Kidney epithelial cell (primary cell): ENCODE measurements at regions not wholly inside any gene's neighbourhood (a gene's known extent, or its start where the extent isn't known, plus 50 kb on each side); places are given as distances from the start of the nearest gene placed in this dataset.

Source experiments
- DNase-seq: peaks from one replicate; pipeline ENCODE4 v3.0.0-alpha.2; 2010; ENCODE audit warnings: low read depth
- H3K27me3 ChIP-seq: 2 replicates; pipeline ENCODE4 v1.6.0; 2011; ENCODE audit warnings: low read length; ENCODE audit not compliant: control insufficient read depth, insufficient read depth
- H3K36me3 ChIP-seq: 2 replicates; pipeline ENCODE4 v1.5.1; 2011; ENCODE audit warnings: low read length; ENCODE audit not compliant: control insufficient read depth, insufficient read depth
- H3K4me3 ChIP-seq: 2 replicates; pipeline ENCODE4 v1.5.1; 2011; ENCODE audit warnings: low read depth, mild to moderate bottlenecking, control low read depth, low read length
- CTCF ChIP-seq: IDR thresholded peaks from 2 replicates; pipeline ENCODE4 v1.5.1; 2011; ENCODE audit warnings: mild to moderate bottlenecking, moderate library complexity, low read length, control low read depth, inconsistent platforms; ENCODE audit not compliant: insufficient read depth, poor library complexity, severe bottlenecking

- DNase-seq, result no peak
- H3K4me3 ChIP-seq, result no peak overlapping the region
- no peaks in the 10 kb centered on the region for H3K27me3 ChIP-seq
- no peak for TF ChIP-seq CTCF
- H3K36me3 ChIP-seq, result no peaks in the 10 kb centered on the region
These were observed 137.2 kb upstream of the LSM8 start for GRCh38 chr7:118046801-118047200.

GRCh38 chr7:118052336-118052735 lies 131.6 kb upstream of the LSM8 start:
- TF ChIP-seq CTCF, result no peak
- Histone ChIP-seq H3K27me3 (no peaks in the 10 kb centered on the region), H3K36me3 (no peaks in the 10 kb centered on the region), H3K4me3 (no peak overlapping the region)
- no peak for DNase-seq

DNA sequence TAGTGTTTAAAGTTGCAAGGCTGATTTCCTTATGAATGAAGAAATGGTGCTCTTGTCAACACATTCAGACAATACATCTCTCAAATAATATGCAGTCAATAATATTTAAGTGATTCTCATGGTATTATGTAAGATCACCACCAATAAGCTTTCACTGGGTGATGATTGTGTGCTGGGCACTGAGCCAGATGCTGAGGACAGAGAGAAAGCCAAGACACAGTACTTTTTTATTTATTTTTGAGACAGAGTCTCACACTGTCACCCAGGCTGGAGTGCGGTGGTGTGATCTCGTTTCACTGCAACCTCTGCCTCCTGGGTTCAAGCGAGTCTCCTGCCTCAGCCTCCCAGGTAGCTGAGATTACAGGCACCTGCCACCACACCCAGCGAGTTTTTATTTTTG lies 130.6 kb upstream of the LSM8 start:
- Histone ChIP-seq H3K4me3 (no peak overlapping the region), H3K36me3 (no peaks in the 10 kb centered on the region), H3K27me3 (no peaks in the 10 kb centered on the region)
- no peak for DNase-seq
- no peak for TF ChIP-seq CTCF

DNA sequence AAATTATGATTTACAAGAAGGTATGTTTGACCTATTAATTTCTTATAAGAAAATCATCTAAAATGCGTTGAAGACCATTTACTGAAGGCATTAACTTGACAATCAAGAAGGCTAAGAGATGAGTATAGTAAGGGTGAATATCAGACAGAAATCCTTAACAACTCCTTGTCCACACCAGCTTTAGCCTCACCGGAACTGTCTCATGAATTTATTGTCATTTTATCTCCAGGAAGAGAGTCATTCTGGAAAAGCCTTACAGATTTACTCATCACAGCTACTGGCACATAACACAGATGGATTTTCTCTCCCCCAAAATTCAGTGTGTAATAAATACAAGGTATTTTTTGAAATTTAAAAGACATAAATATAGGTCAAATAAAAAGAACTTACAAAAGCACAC lies 129.4 kb upstream of the LSM8 start:
- no peak for TF ChIP-seq CTCF
- Histone ChIP-seq H3K27me3 (no peaks in the 10 kb centered on the region), H3K36me3 (no peaks in the 10 kb centered on the region), H3K4me3 (no peak overlapping the region)
- DNase-seq, result no peak

DNA sequence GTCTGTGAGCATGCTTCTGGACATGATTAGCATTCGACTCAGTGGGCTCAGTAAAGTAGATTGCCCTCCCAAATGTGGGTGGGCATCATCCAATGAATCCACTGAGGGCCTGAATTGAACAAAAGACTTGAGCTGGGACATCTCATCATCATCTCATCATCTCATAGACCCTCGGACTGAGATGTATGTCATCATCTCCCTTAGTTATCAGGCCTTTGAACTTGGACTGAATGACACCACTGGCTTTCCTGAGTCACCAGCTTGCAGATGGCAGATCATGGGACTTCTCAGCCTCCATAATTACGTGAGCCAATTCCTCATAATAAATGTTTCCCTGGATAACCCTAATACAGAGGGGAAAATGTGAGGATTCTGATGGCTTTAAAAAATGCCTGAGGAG lies 128.3 kb upstream of the LSM8 start:
- Histone ChIP-seq H3K36me3 (no peaks in the 10 kb centered on the region), H3K27me3 (no peaks in the 10 kb centered on the region), H3K4me3 (no peak overlapping the region)
- TF ChIP-seq CTCF, result no peak
- no peak for DNase-seq

GRCh38 chr7:118057404-118057803 lies 126.6 kb upstream of the LSM8 start:
- H3K36me3 ChIP-seq, result no peaks in the 10 kb centered on the region
- H3K27me3 ChIP-seq, result no peaks in the 10 kb centered on the region
- TF ChIP-seq CTCF, result no peak
- peak; percentile 85 for DNase-seq
- no peak overlapping the region for H3K4me3 ChIP-seq
